ENCODE measurements at regions not wholly inside any gene's neighbourhood (a gene's known extent, or its start where the extent isn't known, plus 50 kb on each side); places are given as distances from the start of the nearest gene placed in this dataset.

- TF ChIP-seq CTCF (IDR thresholded peaks at IDR 0.05; ENCODE audit: unreplicated experiment), result no peak
- Mint-ChIP-seq H3K9me3 (no peaks in the 10 kb centered on the region), H3K4me1 (peaks cover 11% of the 10 kb centered on the region), H3K27me3 (ENCODE audit: low read depth) (peaks cover 37% of the 10 kb centered on the region), H3K36me3 (no peaks in the 10 kb centered on the region), H3K4me3 (no peak overlapping the region), H3K27ac (no peak overlapping the region)
- peak in 1 of 2 experiments; percentile 29 for DNase-seq (ENCODE audit: low spot score in 2 of 2, unreplicated experiment in 2 of 2)
These were observed 116.3 kb upstream of the AFDN start for GRCh38 chr6:167710363-167710920.

- Mint-ChIP-seq H3K4me3 (no peak overlapping the region), H3K27me3 (ENCODE audit: low read depth) (peaks cover 43% of the 10 kb centered on the region), H3K4me1 (peaks cover 11% of the 10 kb centered on the region), H3K9me3 (no peaks in the 10 kb centered on the region), H3K27ac (no peak overlapping the region), H3K36me3 (no peaks in the 10 kb centered on the region)
- TF ChIP-seq CTCF (IDR thresholded peaks at IDR 0.05; ENCODE audit: unreplicated experiment), result no peak
- DNase-seq (ENCODE audit: low spot score in 2 of 2, unreplicated experiment in 2 of 2), result no peak
These were observed 115.5 kb upstream of the AFDN start for GRCh38 chr6:167711211-167711610.

- Mint-ChIP-seq H3K36me3 (no peaks in the 10 kb centered on the region), H3K4me1 (peaks cover 11% of the 10 kb centered on the region), H3K27ac (no peak overlapping the region), H3K27me3 (ENCODE audit: low read depth) (peaks cover 51% of the 10 kb centered on the region), H3K4me3 (no peak overlapping the region), H3K9me3 (no peaks in the 10 kb centered on the region)
- DNase-seq (ENCODE audit: low spot score in 2 of 2, unreplicated experiment in 2 of 2), result peak in 1 of 2 experiments; percentile 34
- TF ChIP-seq CTCF (IDR thresholded peaks at IDR 0.05; ENCODE audit: unreplicated experiment), result no peak
These were observed 114.7 kb upstream of the AFDN start for GRCh38 chr6:167711768-167712730.

GRCh38 chr6:167712731-167713475, 113.8 kb upstream of the AFDN start:
- Mint-ChIP-seq H3K9me3 (no peaks in the 10 kb centered on the region), H3K4me3 (no peak overlapping the region), H3K36me3 (no peaks in the 10 kb centered on the region), H3K27ac (no peak overlapping the region), H3K4me1 (peaks cover 11% of the 10 kb centered on the region), H3K27me3 (ENCODE audit: low read depth) (peaks cover 55% of the 10 kb centered on the region)
- TF ChIP-seq CTCF (IDR thresholded peaks at IDR 0.05; ENCODE audit: unreplicated experiment), result no peak
- peak in 1 of 2 experiments; percentile 34 for DNase-seq (ENCODE audit: low spot score in 2 of 2, unreplicated experiment in 2 of 2)

GRCh38 chr6:167714152-167714551, 112.6 kb upstream of the AFDN start:
- Mint-ChIP-seq H3K9me3 (no peaks in the 10 kb centered on the region), H3K36me3 (no peaks in the 10 kb centered on the region), H3K27ac (no peak overlapping the region), H3K4me1 (peaks cover 11% of the 10 kb centered on the region), H3K27me3 (ENCODE audit: low read depth) (peaks cover 52% of the 10 kb centered on the region), H3K4me3 (no peak overlapping the region)
- no peak for DNase-seq (ENCODE audit: low spot score in 2 of 2, unreplicated experiment in 2 of 2)
- TF ChIP-seq CTCF (IDR thresholded peaks at IDR 0.05; ENCODE audit: unreplicated experiment), result no peak
